Right lobe of liver (tissue), 4 donors: ENCODE measurements at regions not wholly inside any gene's neighbourhood (a gene's known extent, or its start where the extent isn't known, plus 50 kb on each side); places are given as distances from the start of the nearest gene placed in this dataset.

Experiments used
- CTCF ChIP-seq, 4 donors: fragments of 200-600 bp in 3 of 4; fragments of 450-650 bp in 1 of 4; IDR thresholded peaks; one replicate each; pipeline versions ENCODE4 v1.5.1 to v1.8.0; 2016 to 2022; ENCODE audit warnings: antibody characterized with exemption in 4 of 4, mild to moderate bottlenecking in 2 of 4
- POLR2A ChIP-seq: fragments of 450-650 bp; IDR thresholded peaks from one replicate; pipeline ENCODE4 v1.6.1; 2017; ENCODE audit warnings: antibody characterized with exemption, mild to moderate bottlenecking
- donor health status: DM: no; HTN: no; CAD: no.
- donor health status: DM: no; HTN: no; CAD: no.
- donor health status: DM: no; HTN: yes; CAD: no.

- TF ChIP-seq CTCF (IDR thresholded peaks at IDR 0.05), result no peak
- TF ChIP-seq POLR2A, result no peak
Measured at GRCh38 chr9:89715881-89716280, 111.1 kb downstream of the GADD45G start.
